MCF 10A (cell line): ENCODE measurements at regions not wholly inside any gene's neighbourhood (a gene's known extent, or its start where the extent isn't known, plus 50 kb on each side); places are given as distances from the start of the nearest gene placed in this dataset.

Experiments
- BruUV-seq: library from RNA; stranded (reverse); fragments of 400-500 nt; replicated peaks from 2 replicates; lab custom pipeline; 2021; lab: Mats Ljungman, UMichigan
- CTCF ChIA-PET: fragments of 300-600 bp; sonication (Branson Sonifier 250); formaldehyde crosslinking; extraction: SDS; loops from one replicate; lab custom pipeline; 2021; ENCODE audit warnings: antibody characterized with exemption, inconsistent platforms; lab: Yijun Ruan, JAX
- POLR2A ChIA-PET: fragments of 300-600, 350-650 bp; sonication (Branson Sonifier 250); formaldehyde crosslinking; extraction: SDS; loops from one replicate; lab custom pipeline; 2020; ENCODE audit warnings: antibody characterized with exemption, inconsistent platforms; lab: Yijun Ruan, JAX
- DNase-seq: peaks from one replicate; pipeline ENCODE4 v3.0.0-alpha.2; 2018; ENCODE audit not compliant: unreplicated experiment
- H3K27ac Mint-ChIP-seq: one replicate; pipeline ENCODE4 v1.8.0; 2022; ENCODE audit warnings: mild to moderate bottlenecking, low read depth, mixed read lengths; ENCODE audit not compliant: unreplicated experiment
- H3K27me3 Mint-ChIP-seq: one replicate; pipeline ENCODE4 v1.8.0; 2022; ENCODE audit warnings: mixed read lengths; ENCODE audit not compliant: insufficient read depth, unreplicated experiment
- H3K36me3 Mint-ChIP-seq: one replicate; pipeline ENCODE4 v1.8.0; 2022; ENCODE audit warnings: mild to moderate bottlenecking, moderate library complexity, mixed read lengths; ENCODE audit not compliant: insufficient read depth, unreplicated experiment
- H3K4me1 Mint-ChIP-seq: one replicate; pipeline ENCODE4 v1.8.0; 2022; ENCODE audit warnings: mixed read lengths; ENCODE audit not compliant: insufficient read depth, unreplicated experiment
- H3K4me3 Mint-ChIP-seq: one replicate; pipeline ENCODE4 v1.8.0; 2022; ENCODE audit warnings: mild to moderate bottlenecking, moderate library complexity, mixed read lengths; ENCODE audit not compliant: unreplicated experiment
- H3K9me3 Mint-ChIP-seq: one replicate; pipeline ENCODE4 v1.8.0; 2022; ENCODE audit warnings: mixed read lengths; ENCODE audit not compliant: unreplicated experiment
- intact Hi-C: fragments of 100-400 bp; cut with micrococcal nuclease; formaldehyde crosslinking; loops from 2 replicates; pipeline ENCODE4 v1.14.1; 2022
- TF ChIP-seq, protein P1 (sequence below): fragments of 200-600 bp; IDR thresholded peaks from one replicate; pipeline ENCODE4 v1.8.0; 2022; ENCODE audit warnings: antibody characterized with exemption, mild to moderate bottlenecking; ENCODE audit not compliant: unreplicated experiment

DNA sequence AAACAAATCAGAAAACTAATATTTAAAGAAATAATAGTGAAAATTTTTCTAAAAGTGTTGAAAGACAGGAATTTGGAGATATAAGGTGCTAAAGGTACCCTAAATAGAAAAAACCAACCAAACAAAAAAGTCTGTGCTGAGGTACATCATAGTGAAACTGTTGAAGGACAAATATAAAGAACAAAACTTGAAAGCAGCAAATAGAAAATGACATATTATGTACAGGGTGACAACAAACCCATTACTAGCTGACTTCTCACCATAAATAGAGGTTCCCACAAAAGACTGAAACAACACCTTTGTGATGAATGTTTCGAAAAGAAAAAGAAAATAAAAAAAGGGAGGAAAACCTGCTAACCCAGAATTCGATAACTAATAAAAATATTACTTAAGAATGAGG is 502.5 kb upstream of the NECTIN3 start:
- H3K27ac Mint-ChIP-seq: peak overlapping the region; percentile 39
- no TSS peak for BruUV-seq
- intact Hi-C loops: no loop called here
- H3K4me1 Mint-ChIP-seq: peaks cover 12% of the 10 kb centered on the region
- TF ChIP-seq, protein P1, sequence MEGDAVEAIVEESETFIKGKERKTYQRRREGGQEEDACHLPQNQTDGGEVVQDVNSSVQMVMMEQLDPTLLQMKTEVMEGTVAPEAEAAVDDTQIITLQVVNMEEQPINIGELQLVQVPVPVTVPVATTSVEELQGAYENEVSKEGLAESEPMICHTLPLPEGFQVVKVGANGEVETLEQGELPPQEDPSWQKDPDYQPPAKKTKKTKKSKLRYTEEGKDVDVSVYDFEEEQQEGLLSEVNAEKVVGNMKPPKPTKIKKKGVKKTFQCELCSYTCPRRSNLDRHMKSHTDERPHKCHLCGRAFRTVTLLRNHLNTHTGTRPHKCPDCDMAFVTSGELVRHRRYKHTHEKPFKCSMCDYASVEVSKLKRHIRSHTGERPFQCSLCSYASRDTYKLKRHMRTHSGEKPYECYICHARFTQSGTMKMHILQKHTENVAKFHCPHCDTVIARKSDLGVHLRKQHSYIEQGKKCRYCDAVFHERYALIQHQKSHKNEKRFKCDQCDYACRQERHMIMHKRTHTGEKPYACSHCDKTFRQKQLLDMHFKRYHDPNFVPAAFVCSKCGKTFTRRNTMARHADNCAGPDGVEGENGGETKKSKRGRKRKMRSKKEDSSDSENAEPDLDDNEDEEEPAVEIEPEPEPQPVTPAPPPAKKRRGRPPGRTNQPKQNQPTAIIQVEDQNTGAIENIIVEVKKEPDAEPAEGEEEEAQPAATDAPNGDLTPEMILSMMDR: no peak
- no peaks in the 10 kb centered on the region for H3K27me3 Mint-ChIP-seq
- H3K36me3 Mint-ChIP-seq: no peaks in the 10 kb centered on the region
- ChIA-PET POLR2A (no interaction called here), CTCF (no interaction called here)
- DNase-seq: no peak
- no peak overlapping the region for H3K4me3 Mint-ChIP-seq
- no peaks in the 10 kb centered on the region for H3K9me3 Mint-ChIP-seq

DNA sequence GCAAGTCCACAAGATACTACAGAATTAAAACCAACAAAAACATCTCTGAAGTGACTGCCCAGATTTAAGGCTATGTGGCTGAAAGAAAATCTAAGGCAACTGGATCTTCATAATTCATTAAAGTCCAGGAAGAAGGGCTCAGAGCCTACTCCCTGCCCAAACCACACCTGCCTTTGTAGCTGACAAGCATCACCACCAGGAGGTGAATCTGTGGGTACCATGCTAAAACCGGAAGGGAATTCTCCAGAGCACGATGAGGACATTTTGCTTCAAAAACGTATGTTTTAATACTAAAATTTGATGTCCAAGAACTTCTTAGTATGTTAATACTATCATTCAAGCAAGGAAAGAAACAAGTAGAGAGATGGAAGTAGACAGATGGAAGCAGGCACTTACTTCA is 495.9 kb upstream of the NECTIN3 start:
- Mint-ChIP-seq H3K4me1 (peaks cover 31% of the 10 kb centered on the region), H3K27me3 (no peaks in the 10 kb centered on the region), H3K36me3 (no peaks in the 10 kb centered on the region), H3K27ac (no peak overlapping the region), H3K4me3 (no peak overlapping the region), H3K9me3 (no peaks in the 10 kb centered on the region)
- POLR2A ChIA-PET: no interaction called here
- TF ChIP-seq, protein P1: no peak
- intact Hi-C loops: loop anchor here (2.0 to 5.0 kb wide), 2 partner anchors 48 to 495 kb away; partner anchors contain the start of gene NECTIN3
- no TSS peak for BruUV-seq
- CTCF ChIA-PET: interaction anchor here (0.6 kb wide), 1 partner anchor 508 kb away, joined by 3 read pairs; no protein-coding TSS in a partner anchor
- DNase-seq: no peak

DNA sequence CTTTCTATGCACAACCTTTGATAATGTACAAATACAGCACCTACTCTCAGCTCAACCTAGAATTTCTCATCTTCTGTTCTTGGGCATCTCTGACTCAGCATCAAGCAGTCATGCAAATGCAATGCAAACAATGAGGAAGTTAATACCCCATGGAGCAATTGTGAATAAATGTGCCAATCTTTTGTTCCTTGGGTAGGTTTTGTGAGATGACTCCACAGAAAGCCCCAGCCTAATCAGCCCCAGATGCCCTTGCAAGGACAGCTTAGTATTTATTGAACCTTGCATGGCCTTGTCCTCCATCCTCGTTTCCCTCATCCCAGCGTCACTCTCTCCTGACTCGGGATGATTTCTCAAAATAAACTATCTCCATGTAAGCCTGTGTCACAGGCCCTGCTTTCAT is 494.7 kb upstream of the NECTIN3 start:
- Mint-ChIP-seq H3K27me3 (no peaks in the 10 kb centered on the region), H3K36me3 (no peaks in the 10 kb centered on the region), H3K27ac (peak overlapping the region; percentile 84), H3K4me1 (peaks cover 31% of the 10 kb centered on the region), H3K9me3 (no peaks in the 10 kb centered on the region), H3K4me3 (no peak overlapping the region)
- CTCF ChIA-PET: no interaction called here
- POLR2A ChIA-PET: interaction anchor here (0.9 kb wide), 1 partner anchor 12 kb away, joined by 3 read pairs; no protein-coding TSS in a partner anchor
- BruUV-seq: no TSS peak
- TF ChIP-seq, protein P1: no peak
- DNase-seq: peak; percentile 86
- intact Hi-C loops: loop anchor here (2.0 to 5.0 kb wide), 2 partner anchors 50 to 494 kb away; partner anchors contain the start of gene NECTIN3

DNA sequence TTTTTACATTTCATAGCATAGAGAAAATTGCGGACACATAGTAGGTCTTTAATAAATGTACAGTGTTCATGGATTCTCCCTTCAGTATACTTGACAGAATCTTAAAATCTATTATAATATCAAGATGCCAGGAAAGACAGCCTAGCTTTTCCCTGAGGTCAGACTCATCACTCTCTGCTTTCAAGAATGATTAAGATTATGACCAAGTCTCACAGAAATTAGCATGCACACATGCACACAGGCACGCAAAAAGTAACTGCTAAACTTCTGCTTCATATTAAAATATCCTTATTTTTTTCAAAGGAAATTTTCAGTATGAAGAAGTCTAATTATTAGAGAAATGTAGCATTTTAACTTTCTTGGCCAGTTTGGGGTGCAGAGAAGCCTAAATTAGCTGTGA is 493.8 kb upstream of the NECTIN3 start:
- intact Hi-C loops: loop anchor here (2.0 to 5.0 kb wide), 2 partner anchors 51 to 493 kb away; partner anchors contain the start of gene NECTIN3
- no TSS peak for BruUV-seq
- ChIA-PET POLR2A (no interaction called here), CTCF (no interaction called here)
- Mint-ChIP-seq H3K27me3 (no peaks in the 10 kb centered on the region), H3K27ac (peak overlapping the region; percentile 84), H3K36me3 (no peaks in the 10 kb centered on the region), H3K9me3 (no peaks in the 10 kb centered on the region), H3K4me1 (peaks cover 31% of the 10 kb centered on the region), H3K4me3 (no peak overlapping the region)
- TF ChIP-seq, protein P1: no peak
- DNase-seq: no peak
